Keratinocyte (primary cell): ENCODE measurements at regions not wholly inside any gene's neighbourhood (a gene's known extent, or its start where the extent isn't known, plus 50 kb on each side); places are given as distances from the start of the nearest gene placed in this dataset.

ENCODE experiments used
- DNase-seq: peaks from one replicate; pipeline ENCODE4 v3.0.0-alpha.2; 2011; ENCODE audit warnings: low read depth, missing footprints, low spot score
- FAIRE-seq: peaks from 2 replicates; lab custom pipeline; 2011; peaks lifted over from hg19 to GRCh38; lab: Jason Lieb, UNC
- H2AFZ ChIP-seq: 2 replicates; pipeline ENCODE4 v1.6.0; 2012; ENCODE audit warnings: low read length, control low read depth, inconsistent platforms; ENCODE audit not compliant: control insufficient read depth
- H3K27ac ChIP-seq: 2 replicates; pipeline ENCODE4 v1.5.1; 2011; ENCODE audit warnings: low read length; ENCODE audit not compliant: control insufficient read depth, insufficient read depth
- H3K27me3 ChIP-seq: 3 replicates; pipeline ENCODE4 v1.6.0; 2011; ENCODE audit warnings: low read length; ENCODE audit not compliant: control insufficient read depth, insufficient read depth; ENCODE audit errors: extremely low read depth
- H3K36me3 ChIP-seq, 2 experiments: 2 replicates in 1 of 2; 3 replicates in 1 of 2; pipeline ENCODE4 v1.5.1; 2011; ENCODE audit warnings: low read length in 2 of 2, mild to moderate bottlenecking in 1 of 2; ENCODE audit not compliant: control insufficient read depth in 2 of 2, insufficient read depth in 2 of 2; ENCODE audit errors: extremely low read depth in 1 of 2
- H3K4me1 ChIP-seq: 3 replicates; pipeline ENCODE4 v1.5.1; 2011; ENCODE audit warnings: low read length; ENCODE audit not compliant: control insufficient read depth, insufficient read depth; ENCODE audit errors: extremely low read depth
- H3K4me2 ChIP-seq: 3 replicates; pipeline ENCODE4 v1.6.0; 2011; ENCODE audit warnings: low read depth, low read length; ENCODE audit not compliant: control insufficient read depth, insufficient read depth; ENCODE audit errors: extremely low read depth
- H3K4me3 ChIP-seq, 3 experiments: fragments of 200-600 bp in 1 of 3; sonication (generic) in 1 of 3; 2 replicates in 2 of 3; 3 replicates in 1 of 3; pipeline ENCODE4 v1.5.1; 2011 to 2016; ENCODE audit warnings: low read length in 3 of 3, mild to moderate bottlenecking in 3 of 3, control low read depth in 2 of 3, inconsistent platforms in 1 of 3, low read depth in 1 of 3, mixed read lengths in 1 of 3, mixed run types in 1 of 3, moderate library complexity in 1 of 3; ENCODE audit not compliant: control insufficient read depth in 2 of 3, insufficient read depth in 2 of 3; ENCODE audit errors: extremely low read depth in 1 of 3
- H3K79me2 ChIP-seq: 2 replicates; pipeline ENCODE4 v1.6.0; 2012; ENCODE audit warnings: low read length; ENCODE audit not compliant: control insufficient read depth, insufficient read depth
- H3K9ac ChIP-seq: 3 replicates; pipeline ENCODE4 v1.6.0; 2011; ENCODE audit warnings: low read length; ENCODE audit not compliant: control insufficient read depth, insufficient read depth; ENCODE audit errors: extremely low read depth
- H3K9me1 ChIP-seq: 3 replicates; pipeline ENCODE4 v1.6.0; 2011; ENCODE audit warnings: low read length; ENCODE audit not compliant: control insufficient read depth, insufficient read depth; ENCODE audit errors: extremely low read depth
- H3K9me3 ChIP-seq: 2 replicates; pipeline ENCODE4 v1.5.1; 2012; ENCODE audit warnings: low read depth, low read length; ENCODE audit not compliant: control insufficient read depth
- H4K20me1 ChIP-seq: 3 replicates; pipeline ENCODE4 v1.6.0; 2011; ENCODE audit warnings: low read length; ENCODE audit not compliant: control insufficient read depth, insufficient read depth; ENCODE audit errors: extremely low read depth
- CTCF ChIP-seq, 3 experiments: IDR thresholded peaks in 1 of 3; conservative IDR thresholded peaks in 1 of 3; optimal IDR thresholded peaks in 1 of 3; 2 replicates in 2 of 3; 3 replicates in 1 of 3; pipeline versions ENCODE3 to v1.5.1; 2011; ENCODE audit warnings: low read length in 3 of 3, mild to moderate bottlenecking in 3 of 3, moderate library complexity in 2 of 3, control low read depth in 1 of 3, inconsistent platforms in 1 of 3; ENCODE audit not compliant: insufficient read depth in 2 of 3; ENCODE audit errors: extremely low read depth in 1 of 3
- EZH2 ChIP-seq: IDR thresholded peaks from one replicate; pipeline ENCODE4 v1.6.1; 2012; ENCODE audit warnings: inconsistent platforms, mild to moderate bottlenecking, low read length, moderate library complexity
- dilution Hi-C: fragments of 300-500 bp; cut with MboI; formaldehyde crosslinking; loops from one replicate; pipeline ENCODE4 v1.7.0; 2020; ENCODE audit warnings: low sequenced_read_pairs; ENCODE audit not compliant: extremely low pct_ligation_motif_present

GRCh38 chr5:22911019-22911418 is 57.9 kb upstream of the CDH12 start:
- Histone ChIP-seq H2AFZ (no peak overlapping the region), H3K27ac (no peak overlapping the region), H3K4me1 (no peaks in the 10 kb centered on the region), H3K9ac (no peak overlapping the region), H3K4me2 (no peak overlapping the region), H3K4me3 (no peak overlapping the region), H3K36me3 (no peaks in the 10 kb centered on the region), H4K20me1 (no peaks in the 10 kb centered on the region), H3K9me1 (no peaks in the 10 kb centered on the region), H3K9me3 (no peaks in the 10 kb centered on the region), H3K27me3 (no peaks in the 10 kb centered on the region), H3K79me2 (no peaks in the 10 kb centered on the region)
- dilution Hi-C loops, result no loop called here
- no peak for FAIRE-seq
- no peak for DNase-seq
- TF ChIP-seq EZH2 (no peak), CTCF (optimal IDR thresholded peaks at IDR 0.05 in 1 of 3, IDR thresholded peaks at IDR 0.05 in 1 of 3, conservative IDR thresholded peaks at IDR 0.05 in 1 of 3; ENCODE audit: extremely low read depth in 1 of 3, insufficient read depth in 2 of 3, low read length in 3 of 3) (no peak)

- Histone ChIP-seq H3K9me3 (no peaks in the 10 kb centered on the region), H2AFZ (no peak overlapping the region), H3K4me1 (no peaks in the 10 kb centered on the region), H4K20me1 (no peaks in the 10 kb centered on the region), H3K9me1 (no peaks in the 10 kb centered on the region), H3K79me2 (no peaks in the 10 kb centered on the region), H3K36me3 (no peaks in the 10 kb centered on the region), H3K4me2 (no peak overlapping the region), H3K9ac (no peak overlapping the region), H3K27ac (no peak overlapping the region), H3K27me3 (no peaks in the 10 kb centered on the region), H3K4me3 (no peak overlapping the region)
- DNase-seq, result no peak
- no peak for FAIRE-seq
- no peak for TF ChIP-seq CTCF (optimal IDR thresholded peaks at IDR 0.05 in 1 of 3, IDR thresholded peaks at IDR 0.05 in 1 of 3, conservative IDR thresholded peaks at IDR 0.05 in 1 of 3; ENCODE audit: extremely low read depth in 1 of 3, insufficient read depth in 2 of 3, low read length in 3 of 3)
- TF ChIP-seq EZH2, result no peak
- dilution Hi-C loops, result no loop called here
These were observed 57.4 kb upstream of the CDH12 start for GRCh38 chr5:22910523-22910922.
